ENCODE measurements at regions not wholly inside any gene's neighbourhood (a gene's known extent, or its start where the extent isn't known, plus 50 kb on each side); places are given as distances from the start of the nearest gene placed in this dataset.
"Not testable (repeated sequence)": the region's sequence is repeated elsewhere in the genome, so short reads cannot be mapped to it uniquely, and the experiment has no call there.

DNA sequence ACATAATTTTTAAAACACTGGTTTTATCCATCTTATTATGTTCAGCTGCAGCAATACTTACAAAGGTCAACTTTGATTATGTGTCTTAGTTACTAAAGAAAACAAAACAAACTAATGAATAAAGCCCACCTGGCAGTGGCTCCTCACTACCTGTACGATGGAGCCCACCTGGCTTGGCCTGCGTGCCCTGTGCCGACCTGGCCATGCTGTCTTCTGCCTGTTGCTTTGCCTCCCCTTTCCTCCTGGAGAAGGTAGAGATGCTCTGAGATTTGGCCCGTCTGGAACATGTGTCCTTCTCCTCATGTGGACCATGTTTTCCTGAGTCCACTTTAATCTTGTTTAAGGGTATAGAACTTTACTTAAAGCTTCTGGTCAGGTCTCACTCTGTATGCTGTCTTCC is 1426.0 kb upstream of the DEFB115 start:
- H2AFZ ChIP-seq (replicated peaks; ENCODE audit: low read length, poor library complexity); intact Hi-C loops (cut with micrococcal nuclease); H2AK9ac ChIP-seq (replicated peaks; ENCODE audit: low read depth, low read length, poor library complexity); H3K4me1 ChIP-seq (ENCODE audit: control insufficient read depth, insufficient read depth, low read length); POLR2A ChIA-PET (ENCODE audit: unreplicated experiment); H2BK5ac ChIP-seq (ENCODE audit: low read depth, low read length, poor library complexity, severe bottlenecking); H3K4ac ChIP-seq (ENCODE audit: low read depth, low read length); ATAC-seq (ENCODE audit: low read depth); CTCF ChIA-PET; in situ Hi-C loops (cut with MboI; ENCODE audit: low sequenced_read_pairs); H3K23ac ChIP-seq (ENCODE audit: low read depth, low read length); H2BK15ac ChIP-seq (ENCODE audit: low read depth, low read length); H2BK120ac ChIP-seq (ENCODE audit: low read depth, low read length); dilution Hi-C loops (cut with HindIII; ENCODE audit: low sequenced_read_pairs, unreplicated experiment); H3K27me3 ChIP-seq (ENCODE audit: control insufficient read depth, insufficient read depth, low read length); H4K91ac ChIP-seq (ENCODE audit: insufficient read depth, low read depth, low read length); H3K9me3 ChIP-seq (ENCODE audit: control insufficient read depth, insufficient read depth, low read length); BruUV-seq (replicated peaks); H3K9me1 ChIP-seq (ENCODE audit: insufficient read depth, low read length); H3K56ac ChIP-seq (ENCODE audit: extremely low read depth, insufficient read depth, low read length); DNase-seq; H2BK20ac ChIP-seq (ENCODE audit: low read depth, low read length); H3K27ac ChIP-seq (ENCODE audit: insufficient read depth, low read length); H3K4me3 ChIP-seq (ENCODE audit: insufficient read depth, low read depth, low read length); H4K20me1 ChIP-seq (ENCODE audit: insufficient read depth, low read length); H3K79me1 ChIP-seq (ENCODE audit: low read depth in 1 of 2, low read length in 2 of 2); H3K9ac ChIP-seq (ENCODE audit: low read depth, low read length); H3K4me2 ChIP-seq (ENCODE audit: low read depth, low read length); H3K18ac ChIP-seq (ENCODE audit: low read depth, low read length); H3K14ac ChIP-seq (replicated peaks; ENCODE audit: low read depth, low read length); H4K8ac ChIP-seq (ENCODE audit: low read depth in 2 of 2, low read length in 2 of 2); H4K5ac ChIP-seq (ENCODE audit: low read depth, low read length); H3K36me3 ChIP-seq (ENCODE audit: control insufficient read depth, insufficient read depth, low read length); H2AK5ac ChIP-seq (ENCODE audit: low read depth, low read length): not testable (repeated sequence)
- WGBS, 2 experiments (ENCODE audit: extremely low coverage in 2 of 2, insufficient read length in 1 of 2) = no CpG with 5 or more reads among the region's 4 CpGs

DNA sequence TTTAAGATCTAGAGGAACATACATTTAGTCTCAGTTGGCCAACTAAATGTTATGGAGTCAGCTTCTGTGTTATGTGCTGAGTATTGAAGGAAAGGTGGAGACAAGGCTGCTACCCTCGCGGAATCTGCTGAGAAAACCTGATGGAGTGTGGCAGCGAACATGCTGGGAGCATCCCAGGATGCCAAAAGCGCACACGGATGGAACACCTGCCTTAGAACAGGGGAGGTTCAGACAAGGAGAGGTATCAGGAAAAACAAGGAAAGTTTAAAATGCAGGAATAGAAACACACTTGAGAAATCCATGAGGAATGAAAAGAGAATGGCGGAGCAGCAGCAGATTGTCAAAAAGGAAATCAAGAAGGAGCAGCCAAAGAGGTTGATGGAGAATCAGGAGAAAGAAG is 1389.5 kb upstream of the DEFB115 start:
- H3K4me1 ChIP-seq (ENCODE audit: control insufficient read depth, insufficient read depth, low read length); H3K9me3 ChIP-seq (ENCODE audit: control insufficient read depth, insufficient read depth, low read length); H3K9ac ChIP-seq (ENCODE audit: low read depth, low read length); H3K4ac ChIP-seq (ENCODE audit: low read depth, low read length); H3K18ac ChIP-seq (ENCODE audit: low read depth, low read length); H2BK5ac ChIP-seq (ENCODE audit: low read depth, low read length, poor library complexity, severe bottlenecking); H3K79me1 ChIP-seq (ENCODE audit: low read depth in 1 of 2, low read length in 2 of 2); CTCF ChIA-PET; H2AFZ ChIP-seq (replicated peaks; ENCODE audit: low read length, poor library complexity); ATAC-seq (ENCODE audit: low read depth); POLR2A ChIA-PET (ENCODE audit: unreplicated experiment); H3K36me3 ChIP-seq (ENCODE audit: control insufficient read depth, insufficient read depth, low read length); H2BK120ac ChIP-seq (ENCODE audit: low read depth, low read length); H3K27me3 ChIP-seq (ENCODE audit: control insufficient read depth, insufficient read depth, low read length); H3K4me2 ChIP-seq (ENCODE audit: low read depth, low read length); H3K9me1 ChIP-seq (ENCODE audit: insufficient read depth, low read length); H4K8ac ChIP-seq (ENCODE audit: low read depth in 2 of 2, low read length in 2 of 2); DNase-seq; H2BK20ac ChIP-seq (ENCODE audit: low read depth, low read length); H2AK5ac ChIP-seq (ENCODE audit: low read depth, low read length); H4K91ac ChIP-seq (ENCODE audit: insufficient read depth, low read depth, low read length); in situ Hi-C loops (cut with MboI; ENCODE audit: low sequenced_read_pairs); H2AK9ac ChIP-seq (replicated peaks; ENCODE audit: low read depth, low read length, poor library complexity); H3K23ac ChIP-seq (ENCODE audit: low read depth, low read length); H2BK15ac ChIP-seq (ENCODE audit: low read depth, low read length); H4K5ac ChIP-seq (ENCODE audit: low read depth, low read length); H3K4me3 ChIP-seq (ENCODE audit: insufficient read depth, low read depth, low read length); BruUV-seq (replicated peaks); H3K14ac ChIP-seq (replicated peaks; ENCODE audit: low read depth, low read length); H4K20me1 ChIP-seq (ENCODE audit: insufficient read depth, low read length); intact Hi-C loops (cut with micrococcal nuclease); dilution Hi-C loops (cut with HindIII; ENCODE audit: low sequenced_read_pairs, unreplicated experiment); H3K56ac ChIP-seq (ENCODE audit: extremely low read depth, insufficient read depth, low read length); H3K27ac ChIP-seq (ENCODE audit: insufficient read depth, low read length): not testable (repeated sequence)
- WGBS, 2 experiments (ENCODE audit: extremely low coverage in 2 of 2, insufficient read length in 1 of 2) = 34% methylated on average over 6 of the region's 6 CpGs; no CpG with 5 or more reads in 1 of the 2 experiments

All from IMR-90 (cell line).